GM19468 (cell line): ENCODE measurements at regions not wholly inside any gene's neighbourhood (a gene's known extent, or its start where the extent isn't known, plus 50 kb on each side); places are given as distances from the start of the nearest gene placed in this dataset.
"Not testable (repeated sequence)": the region's sequence is repeated elsewhere in the genome, so short reads cannot be mapped to it uniquely, and the experiment has no call there.

ENCODE experiments used
- ATAC-seq: cut with Tn5 transposase; IDR thresholded peaks from one replicate; pipeline ENCODE4 v1.9.1; 2021; ENCODE audit warnings: mild to moderate bottlenecking, moderate library complexity, moderate number of reproducible peaks; ENCODE audit not compliant: unreplicated experiment; ENCODE audit errors: extremely low read depth

- no peak for ATAC-seq
Observed at GRCh38 chr1:143652187-143652586, 319.6 kb downstream of the FAM72C start.

GRCh38 chr1:143651350-143651992 lies 320.3 kb downstream of the FAM72C start:
- ATAC-seq, result no peak

- not testable (repeated sequence) for ATAC-seq
Observed at GRCh38 chr1:143644035-143644434, 327.8 kb downstream of the FAM72C start.

GRCh38 chr1:143643148-143643885 lies 328.5 kb downstream of the FAM72C start:
- no peak for ATAC-seq

GRCh38 chr1:143625886-143626285 lies 345.9 kb downstream of the FAM72C start:
- ATAC-seq, result no peak

GRCh38 chr1:143619851-143620250 lies 351.9 kb downstream of the FAM72C start:
- no peak for ATAC-seq

- no peak for ATAC-seq
Observed at GRCh38 chr1:143611159-143611558, 360.6 kb downstream of the FAM72C start.

GRCh38 chr1:143610196-143610595 lies 361.6 kb downstream of the FAM72C start:
- ATAC-seq, result no peak

GRCh38 chr1:143604887-143605286 lies 366.9 kb downstream of the FAM72C start:
- ATAC-seq, result no peak

GRCh38 chr1:143584508-143584907 lies 387.3 kb downstream of the FAM72C start:
- no peak for ATAC-seq

- ATAC-seq, result no peak
Observed at GRCh38 chr1:143574891-143575520, 396.8 kb downstream of the FAM72C start.

- not testable (repeated sequence) for ATAC-seq
Observed at GRCh38 chr1:143572661-143573060, 399.1 kb downstream of the FAM72C start.

- ATAC-seq, result not testable (repeated sequence)
Observed at GRCh38 chr1:143563761-143564160, 408.0 kb downstream of the FAM72C start.

- ATAC-seq, result no peak
Observed at GRCh38 chr1:143553627-143554026, 418.2 kb downstream of the FAM72C start.

GRCh38 chr1:143504703-143505102 lies 467.1 kb downstream of the FAM72C start:
- ATAC-seq, result not testable (repeated sequence)

- not testable (repeated sequence) for ATAC-seq
Observed at GRCh38 chr1:143504080-143504479, 467.7 kb downstream of the FAM72C start.

- ATAC-seq, result not testable (repeated sequence)
Observed at GRCh38 chr1:143503048-143503447, 468.7 kb downstream of the FAM72C start.

GRCh38 chr1:143502038-143502437 lies 469.7 kb downstream of the FAM72C start:
- ATAC-seq, result not testable (repeated sequence)

- not testable (repeated sequence) for ATAC-seq
Observed at GRCh38 chr1:143498059-143498749, 473.6 kb downstream of the FAM72C start.

GRCh38 chr1:143497374-143497747 lies 474.4 kb downstream of the FAM72C start:
- ATAC-seq, result no peak
